Thyroid gland (tissue), 4 donors: ENCODE measurements at regions not wholly inside any gene's neighbourhood (a gene's known extent, or its start where the extent isn't known, plus 50 kb on each side); places are given as distances from the start of the nearest gene placed in this dataset.

Source experiments
- CTCF ChIP-seq, 6 experiments: fragments of 200-600 bp in 3 of 6; fragments of 450-650 bp in 3 of 6; sonication (generic) in 3 of 6; IDR thresholded peaks; one replicate each; pipeline ENCODE4 v1.5.1; 2016 to 2019; ENCODE audit warnings: antibody characterized with exemption in 6 of 6, mild to moderate bottlenecking in 2 of 6, inconsistent platforms in 1 of 6, moderate library complexity in 1 of 6
- POLR2A ChIP-seq, 2 donors: fragments of 450-650 bp; IDR thresholded peaks; one replicate each; pipeline ENCODE4 v1.6.1; 2017; ENCODE audit warnings: antibody characterized with exemption in 2 of 2, mild to moderate bottlenecking in 2 of 2, moderate library complexity in 1 of 2

DNA sequence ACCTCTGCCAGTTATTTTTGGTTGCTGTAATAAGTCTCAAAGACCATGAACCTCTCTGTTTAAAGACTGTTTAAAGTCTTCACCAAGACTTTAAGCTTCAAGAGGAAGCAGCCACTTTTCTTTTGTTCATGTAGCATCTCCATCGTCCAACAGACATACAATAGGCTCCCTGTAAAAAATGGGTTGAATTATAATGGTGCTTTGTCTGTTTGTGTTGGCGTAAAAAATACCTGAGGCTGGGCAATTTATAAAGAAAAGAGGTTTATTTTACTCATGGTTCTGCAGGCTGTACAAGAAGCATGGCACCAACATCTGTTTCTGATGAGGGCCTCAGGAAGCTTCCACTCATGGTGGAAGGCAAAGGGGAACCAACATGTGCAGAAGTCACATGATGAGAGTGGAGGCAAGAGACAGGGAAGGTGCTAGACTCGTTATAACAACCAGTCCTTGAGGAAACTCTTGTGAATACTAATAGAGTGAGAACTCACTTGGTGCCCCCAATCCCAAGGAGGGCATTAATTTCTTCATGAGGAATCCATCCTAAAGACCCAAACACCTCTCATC, 126.3 kb upstream of the RPS23 start:
- no peak for TF ChIP-seq CTCF (IDR thresholded peaks at IDR 0.05)
- no peak for TF ChIP-seq POLR2A (IDR thresholded peaks at IDR 0.05)
